K562 (cell line): ENCODE measurements at regions not wholly inside any gene's neighbourhood (a gene's known extent, or its start where the extent isn't known, plus 50 kb on each side); places are given as distances from the start of the nearest gene placed in this dataset.

Source experiments
- ATAC-seq: fragments of 200-7000 bp; cut with Tn5 transposase; 3 replicates; pipeline ENCODE4 v1.9.1; 2020; ENCODE audit warnings: moderate library complexity
- BruUV-seq: library from RNA; stranded (reverse); fragments of 400-500 nt; replicated peaks from 2 replicates; lab custom pipeline; 2021; lab: Mats Ljungman, UMichigan
- CTCF ChIA-PET: fragments of 300-600 bp; formaldehyde crosslinking; extraction: SDS; loops from one replicate; lab custom pipeline; 2021; ENCODE audit warnings: low intra/inter-chr PET ratio; lab: Yijun Ruan, JAX
- POLR2A ChIA-PET: fragments of 300-600, 350-650 bp; sonication (Branson Sonifier 250); formaldehyde crosslinking; extraction: SDS; loops from one replicate; lab custom pipeline; 2021; ENCODE audit warnings: antibody characterized with exemption, inconsistent platforms; lab: Yijun Ruan, JAX
- DNase-seq, 4 experiments: peaks; one replicate each; pipeline versions ENCODE4 v3.0.0 to v3.0.0-alpha.2; 2011 to 2018; ENCODE audit warnings: low spot score in 3 of 4, mixed read lengths in 3 of 4; ENCODE audit errors: extremely low read depth in 1 of 4
- FAIRE-seq: peaks from 2 replicates; lab custom pipeline; 2011; peaks lifted over from hg19 to GRCh38; lab: Jason Lieb, UNC
- H2AFZ ChIP-seq: 2 replicates; pipeline ENCODE4 v1.6.0; 2011; ENCODE audit warnings: low read depth, low read length, control low read depth, inconsistent platforms
- H3K27ac ChIP-seq: fragments of 200-600 bp; 3 replicates; pipeline ENCODE4 v1.8.0; 2011; ENCODE audit warnings: low read depth, mild to moderate bottlenecking, control low read depth, inconsistent platforms, low read length, moderate library complexity, mixed read lengths; ENCODE audit errors: extremely low read depth
- H3K27me3 ChIP-seq, 2 experiments: fragments of 300-600 bp in 1 of 2; 2 replicates in 1 of 2; 3 replicates in 1 of 2; pipeline versions ENCODE4 v1.6.0 to v1.8.0; 2011; ENCODE audit warnings: inconsistent platforms in 2 of 2, low read length in 2 of 2, mild to moderate bottlenecking in 1 of 2, mixed read lengths in 1 of 2, moderate library complexity in 1 of 2; ENCODE audit not compliant: control insufficient read depth in 2 of 2, insufficient read depth in 2 of 2
- H3K36me3 ChIP-seq: fragments of 300-600 bp; 3 replicates; pipeline ENCODE4 v1.8.0; 2011; ENCODE audit warnings: mild to moderate bottlenecking, low read length, inconsistent platforms; ENCODE audit not compliant: control insufficient read depth, insufficient read depth
- H3K4me1 ChIP-seq, 2 experiments: fragments of 200-600 bp in 1 of 2; replicated peaks in 1 of 2; 2 replicates in 1 of 2; 3 replicates in 1 of 2; pipeline versions ENCODE4 v1.5.1 to v1.8.0; 2011; ENCODE audit warnings: inconsistent platforms in 2 of 2, low read length in 2 of 2, mild to moderate bottlenecking in 1 of 2, mixed read lengths in 1 of 2, moderate library complexity in 1 of 2; ENCODE audit not compliant: control insufficient read depth in 2 of 2, insufficient read depth in 2 of 2
- H3K4me2 ChIP-seq: 2 replicates; pipeline ENCODE4 v1.6.1; 2011; ENCODE audit warnings: low read length, control low read depth, inconsistent platforms, mixed read lengths; ENCODE audit not compliant: insufficient read depth
- H3K4me3 ChIP-seq: fragments of 200-600 bp; sonication (generic), shearing (Covaris generic); 2 replicates; pipeline ENCODE4 v1.5.1; 2016; ENCODE audit warnings: control low read depth, inconsistent platforms
- H3K79me2 ChIP-seq: fragments of 200-600 bp; 3 replicates; pipeline ENCODE4 v1.8.0; 2011; ENCODE audit warnings: low read length, inconsistent platforms; ENCODE audit not compliant: control insufficient read depth, insufficient read depth
- H3K9ac ChIP-seq, 2 experiments: 2 replicates each; pipeline versions ENCODE4 v1.6.0 to v1.6.1; 2011; ENCODE audit warnings: low read depth in 2 of 2, low read length in 2 of 2, control low read depth in 1 of 2, inconsistent platforms in 1 of 2, mild to moderate bottlenecking in 1 of 2, mixed read lengths in 1 of 2; ENCODE audit not compliant: insufficient read depth in 1 of 2
- H3K9me1 ChIP-seq: one replicate; pipeline ENCODE4 v1.6.0; 2011; ENCODE audit warnings: inconsistent platforms, mild to moderate bottlenecking, low read length, moderate library complexity; ENCODE audit not compliant: control insufficient read depth, insufficient read depth
- H3K9me3 ChIP-seq: replicated peaks from 2 replicates; pipeline ENCODE4 v1.5.1; 2011; ENCODE audit warnings: low read depth, low read length, inconsistent platforms; ENCODE audit not compliant: control insufficient read depth, insufficient read depth
- H4K20me1 ChIP-seq: replicated peaks from 2 replicates; pipeline ENCODE4 v1.6.1; 2011; ENCODE audit warnings: low read length, inconsistent platforms, mixed read lengths; ENCODE audit not compliant: control insufficient read depth, insufficient read depth
- CGGBP1 ChIP-seq: fragments of 250-450 bp; sonication (Bioruptor Pico); IDR thresholded peaks from 2 replicates; pipeline ENCODE4 v1.9.0; 2021; ENCODE audit warnings: mild to moderate bottlenecking
- CLOCK ChIP-seq: fragments of 250-450 bp; sonication (Bioruptor Pico); IDR thresholded peaks from 2 replicates; pipeline ENCODE4 v1.4.0; 2020; ENCODE audit warnings: mild to moderate bottlenecking, moderate library complexity, borderline replicate concordance
- ETV5 ChIP-seq: sonication (generic); formaldehyde crosslinking; IDR thresholded peaks from 2 replicates; pipeline ENCODE4 v1.4.0; 2020; ENCODE audit warnings: low read depth, mild to moderate bottlenecking, missing genetic modification reagents
- FOXP1 ChIP-seq: sonication (generic); formaldehyde crosslinking; IDR thresholded peaks from 2 replicates; pipeline ENCODE4 v1.8.0; 2022; ENCODE audit warnings: mild to moderate bottlenecking, missing genetic modification reagents
- HNRNPH1 ChIP-seq: fragments of 200-400 bp; formaldehyde crosslinking; optimal IDR thresholded peaks from 2 replicates; pipeline ENCODE3; 2017; ENCODE audit warnings: low read depth, mild to moderate bottlenecking, low read length, moderate library complexity
- JUN ChIP-seq, 2 experiments: sonication (generic) in 1 of 2; formaldehyde crosslinking in 1 of 2; IDR thresholded peaks; 2 replicates each; pipeline versions ENCODE4 v1.6.1 to v1.8.0; 2012 to 2022; ENCODE audit warnings: borderline replicate concordance in 2 of 2, mild to moderate bottlenecking in 2 of 2, improper control_type of control experiment in 1 of 2, low read depth in 1 of 2, low read length in 1 of 2, missing genetic modification reagents in 1 of 2
- KLF6 ChIP-seq: fragments of 250-450 bp; sonication (Bioruptor Pico); IDR thresholded peaks from 2 replicates; pipeline ENCODE4 v1.4.0; 2020; ENCODE audit warnings: mild to moderate bottlenecking, moderate library complexity, borderline replicate concordance
- LCOR ChIP-seq: sonication (generic); formaldehyde crosslinking; IDR thresholded peaks from 2 replicates; pipeline ENCODE4 v1.8.0; 2022; ENCODE audit warnings: mild to moderate bottlenecking, missing genetic modification reagents
- MAX ChIP-seq: sonication (generic); formaldehyde crosslinking; IDR thresholded peaks from 2 replicates; pipeline ENCODE4 v1.9.0; 2022; ENCODE audit warnings: mild to moderate bottlenecking, missing genetic modification reagents
- MYNN ChIP-seq, 2 experiments: sonication (generic); formaldehyde crosslinking in 1 of 2; IDR thresholded peaks; 2 replicates each; pipeline versions ENCODE4 v1.5.0 to v1.6.1; 2016 to 2020; ENCODE audit warnings: antibody characterized with exemption in 1 of 2, missing genetic modification reagents in 1 of 2
- NR4A1 ChIP-seq, 2 experiments: fragments of 250-450 bp in 1 of 2; fragments of 450-650 bp in 1 of 2; sonication (Bioruptor Pico) in 1 of 2; IDR thresholded peaks; 2 replicates each; pipeline versions ENCODE4 v1.4.0 to v1.6.1; 2016 to 2020; ENCODE audit warnings: mild to moderate bottlenecking in 2 of 2, missing compliant biosample characterization in 1 of 2, missing genetic modification characterization in 1 of 2, moderate library complexity in 1 of 2
- TAF1 ChIP-seq: IDR thresholded peaks from 2 replicates; pipeline ENCODE4 v1.6.1; 2011; ENCODE audit warnings: mild to moderate bottlenecking, low read length, moderate library complexity; ENCODE audit not compliant: insufficient read depth, control insufficient read depth, severe bottlenecking; ENCODE audit errors: extremely low read depth
- XRCC4 ChIP-seq: IDR thresholded peaks from one replicate; pipeline ENCODE4 v1.6.1; 2011; ENCODE audit not compliant: insufficient read depth, insufficient read length; ENCODE audit errors: extremely low read depth
- ZBTB33 ChIP-seq: sonication (generic); formaldehyde crosslinking; IDR thresholded peaks from 2 replicates; pipeline ENCODE4 v1.8.1; 2023; ENCODE audit warnings: mild to moderate bottlenecking, missing genetic modification reagents
- ZNF324 ChIP-seq: fragments of 250-450 bp; sonication (Bioruptor Pico); IDR thresholded peaks from 2 replicates; pipeline ENCODE4 v1.4.0; 2020; ENCODE audit warnings: mild to moderate bottlenecking
- ZNF436 ChIP-seq: fragments of 250-450, 450-650 bp; sonication (Bioruptor Pico); formaldehyde crosslinking; IDR thresholded peaks from 2 replicates; pipeline ENCODE4 v1.7.0; 2020; ENCODE audit warnings: mild to moderate bottlenecking
- WGBS: fragments of 100-300 bp; shearing (Covaris generic); methylation state at CpG from one replicate; pipeline ENCODE4 v1.1.6; 2016; ENCODE audit warnings: low coverage, mixed read lengths; ENCODE audit not compliant: insufficient coverage; ENCODE audit errors: missing lambda C conversion rate; 5-methylcytosine and 5-hydroxymethylcytosine counted together
- in situ Hi-C: fragments of 300-500 bp; cut with MboI; formaldehyde crosslinking; loops from 4 replicates; pipeline ENCODE4 v1.15.0; 2018; ENCODE audit warnings: inconsistent platforms, mixed read lengths
- intact Hi-C: fragments of 100-400 bp; cut with micrococcal nuclease; formaldehyde crosslinking; loops from 2 replicates; pipeline ENCODE4 v1.14.2; 2022

GRCh38 chr15:67907184-67907723 lies 67.4 kb upstream of the RNU6-1 start:
- ChIA-PET CTCF (no interaction called here), POLR2A (interaction anchor here (0.6 to 0.7 kb wide), 2 partner anchors 16 to 98 kb away, joined by 3 read pairs; no protein-coding TSS in a partner anchor)
- BruUV-seq, result no TSS peak
- H3K4me2 ChIP-seq, result no peak overlapping the region
- no peaks in the 10 kb centered on the region for H3K9me1 ChIP-seq
- FAIRE-seq, result no peak
- WGBS, result 21% methylated on average over 2 of the region's 2 CpGs
- peaks cover 2% of the 10 kb centered on the region; the same call in 1 of the 2 replicates for H3K9me3 ChIP-seq
- in situ Hi-C loops, result no loop called here
- no peaks in the 10 kb centered on the region for H4K20me1 ChIP-seq
- no peak for TF ChIP-seq ETV5
- no peak for TF ChIP-seq ZBTB33 (CRISPR knock-in tag)
- TF ChIP-seq ZNF324 (CRISPR knock-in tag), result no peak
- TF ChIP-seq KLF6 (CRISPR knock-in tag), result no peak
- no peak for TF ChIP-seq JUN (IDR thresholded peaks at IDR 0.05; ENCODE audit: borderline replicate concordance, low read depth, low read length)
- TF ChIP-seq JUN (CRISPR knock-in tag; IDR thresholded peaks at IDR 0.05; ENCODE audit: borderline replicate concordance), result no peak
- no peak for TF ChIP-seq HNRNPH1
- no peak for TF ChIP-seq CLOCK (CRISPR knock-in tag)
- TF ChIP-seq XRCC4, result no peak
- TF ChIP-seq CGGBP1 (CRISPR knock-in tag), result no peak
- no peak for TF ChIP-seq MYNN (IDR thresholded peaks at IDR 0.05)
- no peak for TF ChIP-seq MYNN (CRISPR knock-in tag; IDR thresholded peaks at IDR 0.05)
- no peak for TF ChIP-seq NR4A1 (CRISPR knock-in tag; IDR thresholded peaks at IDR 0.05)
- TF ChIP-seq NR4A1 (tag; IDR thresholded peaks at IDR 0.05), result no peak
- no peak for TF ChIP-seq LCOR (CRISPR knock-in tag)
- TF ChIP-seq FOXP1 (CRISPR knock-in tag), result no peak
- no peak for TF ChIP-seq TAF1
- TF ChIP-seq MAX (CRISPR knock-in tag), result no peak
- no peak for TF ChIP-seq ZNF436 (CRISPR knock-in tag)
- H2AFZ ChIP-seq, result no peak overlapping the region
- no peaks in the 10 kb centered on the region for H3K36me3 ChIP-seq
- no peaks in the 10 kb centered on the region for H3K79me2 ChIP-seq
- DNase-seq, result no peak
- peaks cover 0 to under 1% of the 10 kb centered on the region in 2 experiments; a peak in 1 of 5 replicates for H3K4me1 ChIP-seq
- intact Hi-C loops, result no loop called here
- H3K9ac ChIP-seq, result no peak overlapping the region
- no peaks in the 10 kb centered on the region for H3K27me3 ChIP-seq
- no peak overlapping the region for H3K27ac ChIP-seq
- ATAC-seq, result no peak
- no peak overlapping the region for H3K4me3 ChIP-seq
